HCEC 1CT (cell line): ENCODE measurements at regions not wholly inside any gene's neighbourhood (a gene's known extent, or its start where the extent isn't known, plus 50 kb on each side); places are given as distances from the start of the nearest gene placed in this dataset.
"Not testable (repeated sequence)": the region's sequence is repeated elsewhere in the genome, so short reads cannot be mapped to it uniquely, and the experiment has no call there.

Experiments used
- DNase-seq: peaks from one replicate; pipeline ENCODE4 v3.0.0-alpha.2; 2017

DNA sequence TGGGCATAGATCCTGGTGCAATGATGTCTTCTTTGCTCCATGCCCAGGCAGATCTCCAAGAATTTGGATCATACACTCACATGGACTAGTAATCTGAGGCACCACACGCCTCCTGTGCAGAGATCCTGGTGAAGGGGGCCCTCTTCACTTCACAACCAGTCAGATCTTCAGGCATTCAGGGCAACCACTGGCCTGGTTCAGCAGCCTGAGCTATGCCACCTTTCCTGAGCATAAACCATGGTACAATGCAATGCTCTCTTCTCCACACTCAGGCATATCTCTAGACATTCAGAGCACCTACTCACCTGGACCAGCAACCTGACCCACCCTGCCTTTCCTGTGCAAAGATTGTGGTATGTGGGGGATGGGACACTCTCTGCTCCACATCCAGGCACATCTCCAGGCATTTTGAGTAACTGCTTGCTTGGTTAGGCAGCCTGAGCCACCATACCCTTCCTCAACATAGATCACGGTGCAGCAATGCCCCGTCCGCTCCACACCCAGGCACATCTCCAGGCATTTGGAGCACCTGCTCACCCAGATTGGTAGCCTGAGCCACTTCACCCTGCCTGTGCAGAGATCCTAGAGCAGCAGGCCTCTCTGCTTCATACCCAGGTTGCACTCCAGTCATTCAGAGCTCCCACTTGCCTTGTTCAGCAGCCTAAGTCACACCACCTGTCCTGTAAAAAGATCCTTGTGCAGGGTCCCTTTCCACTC lies 532.2 kb upstream of the STEAP1 start:
- DNase-seq = no peak

DNA sequence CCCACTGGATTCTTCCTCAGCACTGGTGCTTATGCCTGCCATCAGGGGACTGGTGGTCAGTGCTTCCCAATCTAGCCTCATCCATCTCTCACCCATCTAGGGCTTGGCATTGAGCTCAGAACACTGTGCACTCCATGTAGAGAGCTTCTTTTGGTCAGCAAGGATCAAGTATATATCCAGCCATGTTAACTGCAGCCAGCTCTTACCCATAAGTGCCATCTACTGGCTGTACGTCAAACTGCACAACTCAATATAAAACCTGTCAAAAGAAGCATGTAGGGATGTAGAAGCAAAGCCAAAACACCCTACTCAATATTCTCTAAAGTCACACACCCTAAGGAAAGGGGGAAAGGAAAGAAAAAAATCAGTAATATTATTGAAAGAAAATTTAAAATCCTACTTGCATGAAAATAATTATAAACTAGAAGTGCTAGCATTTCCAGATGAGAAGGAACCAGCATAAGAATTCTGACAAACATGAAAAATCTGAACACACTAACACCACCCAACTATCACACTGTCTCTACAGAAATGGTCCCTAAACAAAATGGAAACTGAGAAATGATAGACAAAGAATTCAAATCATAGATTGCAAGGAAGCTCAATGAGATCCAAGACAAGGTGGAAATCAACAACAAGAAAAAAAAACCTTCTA lies 531.1 kb upstream of the STEAP1 start:
- peak; percentile 21 for DNase-seq

DNA sequence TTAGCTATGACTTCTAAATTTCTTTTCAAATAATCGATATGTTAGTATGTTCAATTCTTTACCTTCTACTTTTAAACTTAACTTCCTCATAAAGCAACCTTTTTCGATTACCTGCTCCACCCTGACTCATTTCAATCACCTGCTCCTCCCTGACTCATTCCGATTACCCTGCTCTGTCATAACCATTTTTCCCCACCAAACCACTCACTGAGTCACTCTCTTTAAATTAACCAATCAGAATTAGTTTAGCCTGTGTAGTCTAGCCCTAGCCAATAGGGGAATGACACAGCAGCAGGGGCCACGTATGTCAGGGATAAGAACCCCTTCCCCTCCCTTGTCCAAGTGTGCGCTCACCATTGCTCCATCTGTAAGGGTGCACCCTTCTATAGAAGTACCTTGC lies 530.1 kb upstream of the STEAP1 start:
- not testable (repeated sequence) for DNase-seq

GRCh38 chr7:89648509-89648908 lies 505.8 kb upstream of the STEAP1 start:
- DNase-seq = no peak

- no peak for DNase-seq
Measured at GRCh38 chr7:89655946-89656345, 498.3 kb upstream of the STEAP1 start.

GRCh38 chr7:89661876-89662275 lies 492.4 kb upstream of the STEAP1 start:
- DNase-seq = no peak

GRCh38 chr7:89666136-89666835 lies 488.0 kb upstream of the STEAP1 start:
- DNase-seq = no peak

DNA sequence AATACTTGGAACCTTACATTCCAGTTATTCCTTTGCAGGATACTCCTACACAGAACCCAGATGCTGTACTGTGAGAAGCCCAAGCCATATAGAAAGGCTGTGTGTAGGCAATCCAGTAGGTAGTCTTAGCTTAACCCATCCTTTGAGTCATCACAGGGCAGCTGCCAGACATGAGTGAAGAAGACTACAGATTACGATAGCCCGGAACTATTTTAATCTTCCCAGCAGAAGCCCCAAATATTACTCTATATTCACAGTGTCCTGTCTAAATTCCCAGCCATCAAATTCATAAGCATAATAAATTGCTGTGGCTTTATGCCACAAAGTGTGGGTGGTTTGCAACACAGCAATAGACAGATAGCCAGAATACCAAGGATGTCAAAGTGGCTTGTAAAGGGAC lies 474.1 kb upstream of the STEAP1 start:
- DNase-seq = no peak

GRCh38 chr7:89681448-89681847 lies 472.8 kb upstream of the STEAP1 start:
- DNase-seq = no peak

- DNase-seq = no peak
Measured at GRCh38 chr7:89685287-89685686, 469.0 kb upstream of the STEAP1 start.

GRCh38 chr7:89687211-89687610 lies 467.1 kb upstream of the STEAP1 start:
- DNase-seq = no peak

- no peak for DNase-seq
Measured at GRCh38 chr7:89695241-89695640, 459.0 kb upstream of the STEAP1 start.

- no peak for DNase-seq
Measured at GRCh38 chr7:89714131-89714530, 440.1 kb upstream of the STEAP1 start.

DNA sequence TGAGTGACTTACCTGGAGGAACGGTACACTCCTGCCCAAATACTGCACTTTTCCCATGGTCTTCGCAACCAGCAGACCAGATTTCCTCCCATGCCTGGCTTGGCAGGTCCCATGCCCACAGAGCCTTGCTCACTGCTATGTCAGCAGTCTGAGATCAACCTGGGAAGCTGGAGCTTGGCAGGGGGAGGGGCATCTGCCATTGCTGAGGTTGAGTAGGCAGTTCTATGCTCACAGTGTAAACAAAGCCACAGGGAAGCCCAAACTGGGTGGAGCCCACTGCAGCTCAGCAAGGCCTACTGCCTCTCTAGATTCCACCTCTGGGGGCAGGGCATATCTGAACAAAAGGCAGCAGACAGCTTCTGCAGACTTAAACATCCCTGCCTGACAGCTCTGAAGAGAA lies 435.3 kb upstream of the STEAP1 start:
- not testable (repeated sequence) for DNase-seq

- no peak for DNase-seq
Measured at GRCh38 chr7:89728481-89728880, 425.8 kb upstream of the STEAP1 start.

- DNase-seq = no peak
Measured at GRCh38 chr7:89731751-89732445, 422.4 kb upstream of the STEAP1 start.

- no peak for DNase-seq
Measured at GRCh38 chr7:89738549-89738948, 415.7 kb upstream of the STEAP1 start.

DNA sequence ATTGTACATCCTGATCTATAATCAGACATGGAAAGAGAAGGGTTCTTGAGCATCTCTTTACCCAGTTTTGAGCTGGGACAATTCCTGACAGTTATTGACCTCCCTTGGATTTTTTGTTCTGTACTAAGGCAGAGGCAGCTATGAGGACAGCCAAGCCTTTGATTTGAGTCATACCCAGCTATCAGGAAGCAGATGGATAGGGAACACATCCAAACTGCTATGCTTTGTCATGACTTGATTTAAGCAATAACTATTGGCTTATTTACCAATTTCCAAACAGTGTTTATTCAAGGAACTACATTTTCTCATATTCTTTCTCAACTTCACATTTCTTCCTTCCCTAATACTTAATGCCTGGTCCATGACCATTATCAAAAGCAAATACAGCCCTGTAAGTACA lies 396.4 kb upstream of the STEAP1 start:
- DNase-seq = no peak

GRCh38 chr7:89760690-89761089 lies 393.6 kb upstream of the STEAP1 start:
- DNase-seq = no peak

DNA sequence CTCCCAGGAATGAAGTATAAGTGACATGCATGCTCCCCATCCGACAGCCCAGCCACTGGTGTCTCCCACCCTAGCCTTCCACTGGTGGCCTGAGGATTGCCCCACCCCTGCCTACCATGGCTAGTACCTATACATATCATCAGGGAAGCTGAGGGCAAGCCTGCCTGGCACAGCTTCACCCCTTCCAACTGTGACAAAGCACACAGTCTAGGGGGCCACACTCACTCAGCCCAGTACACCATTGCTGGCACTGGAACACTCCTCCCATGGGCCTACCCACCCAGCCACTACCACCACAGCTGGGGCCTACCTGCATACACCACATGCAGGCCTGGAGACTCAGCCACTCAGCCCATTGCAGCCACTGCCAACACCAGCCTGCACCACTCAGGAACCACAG lies 393.1 kb upstream of the STEAP1 start:
- DNase-seq = no peak

DNA sequence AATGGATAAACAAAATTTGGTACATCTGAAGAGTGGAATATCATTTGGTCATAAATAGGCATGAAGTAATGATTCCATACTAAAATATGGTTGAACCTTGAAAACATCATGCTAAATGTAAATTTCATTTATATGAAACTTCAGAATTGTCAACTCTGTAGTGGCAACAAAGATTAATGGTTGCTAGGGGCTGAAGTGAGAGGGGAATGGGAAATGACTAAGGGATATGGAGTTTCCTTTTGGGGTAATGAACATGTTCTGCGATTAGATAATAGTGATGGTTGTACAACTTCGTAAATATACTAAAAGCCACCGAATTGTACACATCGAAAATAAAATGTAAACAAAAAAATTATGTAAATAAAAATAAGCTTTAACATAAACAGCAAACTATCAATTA lies 384.1 kb upstream of the STEAP1 start:
- no peak for DNase-seq

DNA sequence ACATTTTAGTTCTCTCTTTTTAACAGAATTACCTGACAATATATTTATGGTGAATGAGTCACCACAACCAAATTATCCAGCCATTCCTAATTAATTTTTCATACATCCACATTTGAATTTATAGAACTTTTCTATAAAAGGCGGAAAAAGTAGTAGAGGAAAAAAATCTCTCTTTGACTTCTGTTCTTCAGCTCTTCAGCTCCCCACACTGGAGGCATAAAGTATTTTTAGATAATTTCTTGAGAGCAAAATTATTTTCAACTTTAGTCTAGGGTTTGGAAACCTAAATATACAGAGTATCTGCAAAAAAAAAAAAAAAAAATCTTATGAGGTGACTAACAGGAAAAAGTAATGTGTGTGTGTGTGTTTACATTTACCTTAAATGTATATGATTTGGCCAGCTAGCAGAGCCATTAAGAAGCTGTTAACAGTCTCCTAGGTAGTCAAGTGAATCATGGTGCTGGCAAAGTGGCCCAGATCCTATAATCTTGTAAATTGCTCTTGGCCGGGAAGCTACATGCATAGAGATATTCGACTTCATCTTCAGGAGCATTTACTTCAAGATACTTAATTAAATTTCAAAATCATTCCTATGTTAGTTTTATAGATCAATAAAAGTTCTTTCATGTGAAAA lies 383.1 kb upstream of the STEAP1 start:
- no peak for DNase-seq

DNA sequence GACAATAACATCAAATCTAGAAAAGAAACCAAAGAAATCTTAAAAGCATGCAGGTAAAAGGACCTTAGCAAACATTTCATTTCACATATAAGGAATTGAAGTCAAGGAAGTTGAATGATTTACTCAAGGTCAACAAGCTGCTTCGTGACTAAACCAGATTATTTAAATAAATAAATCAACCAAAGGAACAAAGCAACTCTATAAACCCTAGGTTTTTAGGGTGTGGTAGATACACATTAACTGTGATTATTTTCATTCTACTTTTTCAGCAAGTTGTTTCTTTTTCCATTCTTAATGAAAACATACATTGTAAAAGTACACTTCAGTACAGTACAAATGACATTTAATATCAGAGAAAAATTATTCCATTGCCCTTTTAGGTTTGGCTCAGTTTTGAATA lies 382.0 kb upstream of the STEAP1 start:
- no peak for DNase-seq
